ENCODE measurements at regions not wholly inside any gene's neighbourhood (a gene's known extent, or its start where the extent isn't known, plus 50 kb on each side); places are given as distances from the start of the nearest gene placed in this dataset.
"Not testable (repeated sequence)": the region's sequence is repeated elsewhere in the genome, so short reads cannot be mapped to it uniquely, and the experiment has no call there.

DNA sequence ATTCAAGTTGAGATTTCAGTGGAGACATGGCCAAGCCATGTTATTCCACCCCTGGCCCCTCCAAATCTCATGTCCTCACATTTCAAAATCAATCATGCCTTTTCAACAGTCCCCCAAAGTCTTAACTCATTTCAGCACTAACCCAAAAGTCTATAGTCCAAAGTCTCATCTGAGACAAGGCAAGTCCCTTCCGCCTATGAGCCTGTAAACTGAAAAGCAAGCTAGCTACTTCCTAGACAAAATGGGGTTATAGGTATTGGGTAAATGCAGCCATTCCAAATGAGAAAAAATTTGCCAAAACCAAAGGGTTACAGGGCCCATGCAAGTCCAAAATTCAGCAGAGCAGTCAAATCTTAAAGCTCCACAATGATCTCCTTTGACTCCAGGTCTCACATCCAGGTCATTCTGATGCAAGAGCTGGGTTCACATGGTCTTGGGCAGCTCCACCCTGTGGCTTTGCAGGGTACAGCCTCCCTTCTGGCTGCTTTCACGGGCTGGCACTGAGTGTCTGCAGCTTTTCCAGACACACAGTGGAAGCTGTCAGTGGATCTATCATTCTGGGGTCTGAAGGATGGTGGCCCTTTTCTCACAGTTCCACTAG lies 95.7 kb downstream of the MTNR1B start:
- FAIRE-seq = peak; percentile 48
- H3K9me3 ChIP-seq (replicated peaks; ENCODE audit: control insufficient read depth, insufficient read depth, low read depth, low read length) = not testable (repeated sequence)

More for the DNA sequence above, 95.7 kb downstream of the MTNR1B start:
- H3K79me2 ChIP-seq (ENCODE audit: control insufficient read depth, insufficient read depth, low read length); H3K9ac ChIP-seq (ENCODE audit: insufficient read depth in 1 of 2, low read depth in 2 of 2, low read length in 2 of 2); BruUV-seq (replicated peaks); H3K4me1 ChIP-seq (replicated peaks in 1 of 2; ENCODE audit: control insufficient read depth in 2 of 2, insufficient read depth in 2 of 2, low read length in 2 of 2); H2AFZ ChIP-seq (ENCODE audit: low read depth, low read length); H4K20me1 ChIP-seq (replicated peaks; ENCODE audit: control insufficient read depth, insufficient read depth, low read length); H3K36me3 ChIP-seq (ENCODE audit: control insufficient read depth, insufficient read depth, low read length); intact Hi-C loops (cut with micrococcal nuclease); H3K4me2 ChIP-seq (ENCODE audit: insufficient read depth, low read length); H3K9me1 ChIP-seq (ENCODE audit: control insufficient read depth, insufficient read depth, low read length); in situ Hi-C loops (cut with MboI); H3K27ac ChIP-seq (ENCODE audit: extremely low read depth, low read depth, low read length); CTCF ChIA-PET (ENCODE audit: low intra/inter-chr PET ratio); H3K27me3 ChIP-seq (ENCODE audit: control insufficient read depth in 2 of 2, insufficient read depth in 2 of 2, low read length in 2 of 2); H3K4me3 ChIP-seq; TF ChIP-seq ATF3 (CRISPR knock-in tag; conservative IDR thresholded peaks at IDR 0.05); MYC (CRISPR knock-in tag; IDR thresholded peaks at IDR 0.05; ENCODE audit: borderline replicate concordance, low read depth); NR2C1 (IDR thresholded peaks at IDR 0.05); CEBPG (CRISPR knock-in tag; IDR thresholded peaks at IDR 0.05): not testable (repeated sequence)
- 25% methylated on average over 2 of the region's 2 CpGs for WGBS (ENCODE audit: insufficient coverage, low coverage, missing lambda C conversion rate)
- peak; percentile 60 for ATAC-seq
- TF ChIP-seq ATF3 (IDR thresholded peaks at IDR 0.05) (peak; percentile 66), ATF4 (CRISPR knock-in tag; IDR thresholded peaks at IDR 0.05) (peak; percentile 21; the same call in 1 of the 2 replicates), RAD21 (CRISPR knock-in tag; conservative IDR thresholded peaks at IDR 0.05 in 1 of 2, IDR thresholded peaks at IDR 0.05 in 1 of 2) (peak in 1 of 2 experiments; percentile 68; a peak in 2 of 4 replicates), EP400 (IDR thresholded peaks at IDR 0.05) (0 out of 2 replicates have a peak, but pooled peaks have one; percentile 20), MYC (IDR thresholded peaks at IDR 0.05; ENCODE audit: low read depth, low read length) (peak; percentile 37; the same call in 1 of the 2 replicates), NR2C1 (tag; IDR thresholded peaks at IDR 0.05) (0 out of 2 replicates have a peak, but pooled peaks have one; percentile 16), CEBPB (tag; IDR thresholded peaks at IDR 0.05) (peak; percentile 64), CEBPG (tag; conservative IDR thresholded peaks at IDR 0.05 in 1 of 2, IDR thresholded peaks at IDR 0.05 in 1 of 2) (peak in 1 of 2 experiments; percentile 41; a peak in 1 of 4 replicates)
- TF ChIP-seq, protein P1, sequence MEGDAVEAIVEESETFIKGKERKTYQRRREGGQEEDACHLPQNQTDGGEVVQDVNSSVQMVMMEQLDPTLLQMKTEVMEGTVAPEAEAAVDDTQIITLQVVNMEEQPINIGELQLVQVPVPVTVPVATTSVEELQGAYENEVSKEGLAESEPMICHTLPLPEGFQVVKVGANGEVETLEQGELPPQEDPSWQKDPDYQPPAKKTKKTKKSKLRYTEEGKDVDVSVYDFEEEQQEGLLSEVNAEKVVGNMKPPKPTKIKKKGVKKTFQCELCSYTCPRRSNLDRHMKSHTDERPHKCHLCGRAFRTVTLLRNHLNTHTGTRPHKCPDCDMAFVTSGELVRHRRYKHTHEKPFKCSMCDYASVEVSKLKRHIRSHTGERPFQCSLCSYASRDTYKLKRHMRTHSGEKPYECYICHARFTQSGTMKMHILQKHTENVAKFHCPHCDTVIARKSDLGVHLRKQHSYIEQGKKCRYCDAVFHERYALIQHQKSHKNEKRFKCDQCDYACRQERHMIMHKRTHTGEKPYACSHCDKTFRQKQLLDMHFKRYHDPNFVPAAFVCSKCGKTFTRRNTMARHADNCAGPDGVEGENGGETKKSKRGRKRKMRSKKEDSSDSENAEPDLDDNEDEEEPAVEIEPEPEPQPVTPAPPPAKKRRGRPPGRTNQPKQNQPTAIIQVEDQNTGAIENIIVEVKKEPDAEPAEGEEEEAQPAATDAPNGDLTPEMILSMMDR (IDR thresholded peaks at IDR 0.05 in 2 of 3, conservative IDR thresholded peaks at IDR 0.05 in 1 of 3; ENCODE audit: insufficient read depth in 2 of 3, low read depth in 1 of 3, low read length in 3 of 3) = peak; percentile 21 to 36 (median 35); a peak in 3 of 6 replicates
- POLR2A ChIA-PET = interaction anchor here (1.1 to 1.2 kb wide), 2 partner anchors 11 to 80 kb away, joined by 3 to 4 read pairs; no protein-coding TSS in a partner anchor
- DNase-seq (ENCODE audit: extremely low read depth in 1 of 4, low spot score in 3 of 4) = peak in 1 of 4 experiments; percentile 16
